DND-41 (cell line): ENCODE measurements at regions not wholly inside any gene's neighbourhood (a gene's known extent, or its start where the extent isn't known, plus 50 kb on each side); places are given as distances from the start of the nearest gene placed in this dataset.
"Not testable (repeated sequence)": the region's sequence is repeated elsewhere in the genome, so short reads cannot be mapped to it uniquely, and the experiment has no call there.

Source experiments
- ATAC-seq: fragments of 200-7000 bp; cut with Tn5 transposase; 3 replicates; pipeline ENCODE4 v1.9.1; 2021; ENCODE audit warnings: low read depth; ENCODE audit not compliant: insufficient read depth
- DNase-seq: peaks from one replicate; pipeline ENCODE4 v3.0.0-alpha.2; 2020
- H2AFZ ChIP-seq: 2 replicates; pipeline ENCODE4 v1.6.0; 2012; ENCODE audit warnings: low read depth, low read length
- H3K27ac ChIP-seq: 2 replicates; pipeline ENCODE4 v1.5.1; 2012; ENCODE audit warnings: low read length, inconsistent platforms
- H3K27me3 ChIP-seq: fragments of 200-600 bp; sonication (generic); 2 replicates; pipeline ENCODE4 v1.6.0; 2012; ENCODE audit warnings: low read length, mild to moderate bottlenecking, inconsistent platforms; ENCODE audit not compliant: insufficient read depth, poor library complexity
- H3K36me3 ChIP-seq: 2 replicates; pipeline ENCODE4 v1.5.1; 2012; ENCODE audit warnings: low read length, inconsistent platforms; ENCODE audit not compliant: insufficient read depth
- H3K4me1 ChIP-seq: 2 replicates; pipeline ENCODE4 v1.5.1; 2012; ENCODE audit warnings: mild to moderate bottlenecking, low read length; ENCODE audit not compliant: insufficient read depth
- H3K4me2 ChIP-seq: 2 replicates; pipeline ENCODE4 v1.6.0; 2012; ENCODE audit warnings: mild to moderate bottlenecking, moderate library complexity, low read length, inconsistent platforms; ENCODE audit not compliant: insufficient read depth
- H3K4me3 ChIP-seq, 2 experiments: fragments of 200-600 bp in 1 of 2; shearing (Covaris generic) in 1 of 2; 2 replicates each; pipeline ENCODE4 v1.5.1; 2012 to 2016; ENCODE audit warnings: inconsistent platforms in 2 of 2, low read length in 2 of 2, mild to moderate bottlenecking in 2 of 2, low read depth in 1 of 2, moderate library complexity in 1 of 2
- H3K79me2 ChIP-seq: 2 replicates; pipeline ENCODE4 v1.6.0; 2012; ENCODE audit warnings: low read length, inconsistent platforms; ENCODE audit not compliant: insufficient read depth
- H3K9ac ChIP-seq: 2 replicates; pipeline ENCODE4 v1.6.0; 2012; ENCODE audit warnings: low read depth, mild to moderate bottlenecking, inconsistent platforms, low read length, moderate library complexity
- H3K9me3 ChIP-seq: 2 replicates; pipeline ENCODE4 v1.5.1; 2012; ENCODE audit warnings: low read length, moderate library complexity, mild to moderate bottlenecking, inconsistent platforms; ENCODE audit not compliant: insufficient read depth, severe bottlenecking
- H4K20me1 ChIP-seq: 2 replicates; pipeline ENCODE4 v1.6.0; 2012; ENCODE audit warnings: low read length; ENCODE audit not compliant: insufficient read depth
- CTCF ChIP-seq: IDR thresholded peaks from 2 replicates; pipeline ENCODE4 v1.5.1; 2012; ENCODE audit warnings: borderline replicate concordance, low read length, moderate library complexity, mild to moderate bottlenecking; ENCODE audit not compliant: poor library complexity, severe bottlenecking; ENCODE audit errors: extremely low read depth
- EZH2 ChIP-seq: IDR thresholded peaks from 3 replicates; pipeline ENCODE4 v1.6.1; 2012; ENCODE audit warnings: borderline replicate concordance, low read depth, mild to moderate bottlenecking, moderate library complexity, low read length, inconsistent platforms; ENCODE audit not compliant: severe bottlenecking

- no peak overlapping the region for H2AFZ ChIP-seq
- H3K27me3 ChIP-seq, result no peaks in the 10 kb centered on the region
- H3K36me3 ChIP-seq, result no peaks in the 10 kb centered on the region
- no peak overlapping the region for H3K4me2 ChIP-seq
- H3K27ac ChIP-seq, result no peak overlapping the region
- H3K79me2 ChIP-seq, result no peaks in the 10 kb centered on the region
- no peak overlapping the region for H3K9ac ChIP-seq
- TF ChIP-seq CTCF (no peak), EZH2 (no peak)
- H3K4me1 ChIP-seq, result no peaks in the 10 kb centered on the region
- ATAC-seq (no peak), DNase-seq (no peak)
- H3K9me3 ChIP-seq, result peaks cover 3% of the 10 kb centered on the region
- H4K20me1 ChIP-seq, result no peaks in the 10 kb centered on the region
- no peak overlapping the region for H3K4me3 ChIP-seq
Observed at GRCh38 chr3:163555918-163556317, 1522.4 kb downstream of the SI start.

GRCh38 chr3:163552659-163552966 lies 1525.7 kb downstream of the SI start:
- Histone ChIP-seq H3K79me2 (no peaks in the 10 kb centered on the region), H3K4me1 (no peaks in the 10 kb centered on the region), H3K4me2 (no peak overlapping the region), H3K27ac (no peak overlapping the region), H3K27me3 (no peaks in the 10 kb centered on the region), H2AFZ (no peak overlapping the region), H3K4me3 (no peak overlapping the region), H4K20me1 (no peaks in the 10 kb centered on the region), H3K9ac (no peak overlapping the region), H3K9me3 (peaks cover 3% of the 10 kb centered on the region), H3K36me3 (no peaks in the 10 kb centered on the region)
- no peak for TF ChIP-seq CTCF
- no peak for TF ChIP-seq EZH2
- ATAC-seq, result no peak
- no peak for DNase-seq

- H3K4me3 ChIP-seq, H4K20me1 ChIP-seq, H3K79me2 ChIP-seq, H3K9ac ChIP-seq, H3K4me2 ChIP-seq, ATAC-seq, H2AFZ ChIP-seq, H3K36me3 ChIP-seq, H3K27ac ChIP-seq, H3K4me1 ChIP-seq, H3K9me3 ChIP-seq, DNase-seq, H3K27me3 ChIP-seq: not testable (repeated sequence)
Observed at GRCh38 chr3:163551915-163552658, 1526.2 kb downstream of the SI start.

DNA sequence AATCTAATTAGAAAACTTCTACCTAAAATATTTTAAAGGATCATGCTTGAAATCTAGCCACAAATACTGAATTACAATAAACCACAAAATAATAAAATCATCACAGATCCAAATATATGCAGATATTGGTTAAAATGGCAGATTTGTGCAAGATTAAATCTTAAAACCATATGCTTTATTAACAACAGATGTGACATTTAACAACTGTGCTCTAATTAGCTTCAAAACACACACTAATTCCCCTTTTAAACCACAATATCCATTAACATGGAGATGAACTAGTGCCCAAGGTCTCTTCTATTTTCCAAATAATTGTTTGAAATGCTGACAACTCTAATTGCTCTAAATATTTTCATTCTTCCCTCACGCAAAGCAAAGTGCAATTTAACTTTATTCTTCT lies 1530.3 kb downstream of the SI start:
- no peaks in the 10 kb centered on the region for H3K79me2 ChIP-seq
- no peak overlapping the region for H2AFZ ChIP-seq
- no peaks in the 10 kb centered on the region for H3K4me1 ChIP-seq
- no peaks in the 10 kb centered on the region for H4K20me1 ChIP-seq
- H3K27me3 ChIP-seq, result no peaks in the 10 kb centered on the region
- no peak overlapping the region for H3K27ac ChIP-seq
- no peak overlapping the region for H3K4me3 ChIP-seq
- DNase-seq (no peak), ATAC-seq (no peak)
- H3K4me2 ChIP-seq, result no peak overlapping the region
- H3K36me3 ChIP-seq, result no peaks in the 10 kb centered on the region
- no peak for TF ChIP-seq EZH2
- no peak for TF ChIP-seq CTCF
- peaks cover 3% of the 10 kb centered on the region for H3K9me3 ChIP-seq
- H3K9ac ChIP-seq, result no peak overlapping the region
